Liver (tissue), 8 donors: ENCODE measurements at regions not wholly inside any gene's neighbourhood (a gene's known extent, or its start where the extent isn't known, plus 50 kb on each side); places are given as distances from the start of the nearest gene placed in this dataset.

Experiments used
- DNase-seq: peaks from one replicate; pipeline ENCODE4 v3.0.0-alpha.2; 2017; ENCODE audit warnings: low spot score
- H3K27ac ChIP-seq, 2 donors: one replicate each; pipeline ENCODE4 v1.7.0; 2013; ENCODE audit warnings: inconsistent platforms in 2 of 2, low read length in 2 of 2, control low read depth in 1 of 2, low read depth in 1 of 2, mild to moderate bottlenecking in 1 of 2
- H3K27me3 ChIP-seq, 4 donors: one replicate each; pipeline versions ENCODE4 v1.6.1 to v1.7.0; 2013; ENCODE audit warnings: low read length in 3 of 4, inconsistent platforms in 1 of 4, mild to moderate bottlenecking in 1 of 4, moderate library complexity in 1 of 4; ENCODE audit not compliant: control insufficient read depth in 4 of 4, insufficient read depth in 4 of 4
- H3K36me3 ChIP-seq, 4 donors: one replicate each; pipeline versions ENCODE4 v1.6.1 to v1.7.0; 2013; ENCODE audit warnings: low read length in 3 of 4, mild to moderate bottlenecking in 3 of 4, low read depth in 1 of 4, moderate library complexity in 1 of 4; ENCODE audit not compliant: control insufficient read depth in 4 of 4, insufficient read depth in 3 of 4
- H3K4me1 ChIP-seq, 4 donors: one replicate each; pipeline versions ENCODE4 v1.6.1 to v1.7.0; 2013; ENCODE audit warnings: low read length in 3 of 4, mild to moderate bottlenecking in 3 of 4, moderate library complexity in 1 of 4; ENCODE audit not compliant: control insufficient read depth in 4 of 4, insufficient read depth in 4 of 4
- H3K4me3 ChIP-seq, 3 donors: one replicate each; pipeline versions ENCODE4 v1.6.1 to v1.7.0; 2013; ENCODE audit warnings: low read length in 3 of 3, control low read depth in 1 of 3, low read depth in 1 of 3, mild to moderate bottlenecking in 1 of 3
- H3K9ac ChIP-seq, 2 donors: one replicate each; pipeline ENCODE4 v1.7.0; 2013; ENCODE audit warnings: low read length in 2 of 2, mild to moderate bottlenecking in 2 of 2, moderate library complexity in 2 of 2, control low read depth in 1 of 2, low read depth in 1 of 2
- H3K9me3 ChIP-seq, 4 donors: one replicate each; pipeline versions ENCODE4 v1.6.1 to v1.7.0; 2013; ENCODE audit warnings: low read length in 3 of 4; ENCODE audit not compliant: control insufficient read depth in 4 of 4
- EGR1 ChIP-seq, 2 donors: IDR thresholded peaks; 2 replicates each; pipeline ENCODE4 v1.6.1; 2016 to 2018; ENCODE audit warnings: antibody characterized with exemption in 2 of 2, low read depth in 2 of 2
- FOXA1 ChIP-seq: IDR thresholded peaks from 2 replicates; pipeline ENCODE4 v1.6.1; 2016; ENCODE audit warnings: antibody characterized with exemption
- FOXA2 ChIP-seq: IDR thresholded peaks from 2 replicates; pipeline ENCODE4 v1.6.1; 2016; ENCODE audit warnings: antibody characterized with exemption
- GABPA ChIP-seq, 2 donors: IDR thresholded peaks in 1 of 2; conservative IDR thresholded peaks in 1 of 2; 2 replicates each; pipeline ENCODE4 v1.6.1; 2016; ENCODE audit warnings: antibody characterized with exemption in 2 of 2, mild to moderate bottlenecking in 1 of 2, moderate library complexity in 1 of 2
- HNF4A ChIP-seq, 2 donors: conservative IDR thresholded peaks; 2 replicates each; pipeline ENCODE4 v1.6.1; 2016; ENCODE audit warnings: antibody characterized with exemption in 2 of 2, mild to moderate bottlenecking in 2 of 2
- HNF4G ChIP-seq: IDR thresholded peaks from 2 replicates; pipeline ENCODE4 v1.6.1; 2016; ENCODE audit warnings: antibody characterized with exemption
- JUND ChIP-seq, 2 donors: IDR thresholded peaks; 2 replicates each; pipeline ENCODE4 v1.6.1; 2016; ENCODE audit warnings: antibody characterized with exemption in 2 of 2
- NR2F2 ChIP-seq: IDR thresholded peaks from 2 replicates; pipeline ENCODE4 v1.6.1; 2016; ENCODE audit warnings: antibody characterized with exemption
- RAD21 ChIP-seq, 2 donors: IDR thresholded peaks; 2 replicates each; pipeline ENCODE4 v1.6.1; 2016; ENCODE audit warnings: antibody characterized with exemption in 2 of 2, mild to moderate bottlenecking in 2 of 2
- RXRA ChIP-seq, 2 donors: IDR thresholded peaks; 2 replicates each; pipeline ENCODE4 v1.6.1; 2017 to 2018; ENCODE audit warnings: antibody characterized with exemption in 2 of 2, mild to moderate bottlenecking in 1 of 2
- SP1 ChIP-seq: IDR thresholded peaks from 2 replicates; pipeline ENCODE4 v1.6.1; 2018; ENCODE audit warnings: antibody characterized with exemption, mild to moderate bottlenecking
- TAF1 ChIP-seq: conservative IDR thresholded peaks from 2 replicates; pipeline ENCODE4 v1.6.1; 2016; ENCODE audit warnings: antibody characterized with exemption, mild to moderate bottlenecking
- YY1 ChIP-seq: IDR thresholded peaks from 2 replicates; pipeline ENCODE4 v1.6.1; 2016; ENCODE audit warnings: antibody characterized with exemption, mild to moderate bottlenecking
- WGBS: extraction: QIAGEN DNeasy Blood & Tissue Kit; methylation state at CpG from one replicate; pipeline ENCODE4 v1.1.7; 2013; 5-methylcytosine and 5-hydroxymethylcytosine counted together
- TF ChIP-seq, protein P1 (sequence below): IDR thresholded peaks from 2 replicates; pipeline ENCODE4 v1.6.1; 2016; ENCODE audit warnings: antibody characterized with exemption
- TF ChIP-seq, protein P2 (sequence below): IDR thresholded peaks from 2 replicates; pipeline ENCODE4 v1.6.1; 2016; ENCODE audit warnings: antibody characterized with exemption
- TF ChIP-seq, protein P3 (sequence below): IDR thresholded peaks from 2 replicates; pipeline ENCODE4 v1.6.1; 2016; ENCODE audit warnings: antibody characterized with exemption, mild to moderate bottlenecking
- TF ChIP-seq, protein P4 (sequence below): fragments of 150-350 bp; IDR thresholded peaks from 2 replicates; pipeline ENCODE4 v1.5.1; 2017; ENCODE audit warnings: improper control_type of control experiment, low read depth, low read length; ENCODE audit not compliant: missing input control
- TF ChIP-seq, protein P5 (sequence below): IDR thresholded peaks from 2 replicates; pipeline ENCODE4 v1.6.1; 2016; ENCODE audit warnings: antibody characterized with exemption
- donor health status: healthy.
- donor health status: healthy.
- donor health status: healthy.
- donor health status: healthy.
- donor health status: healthy.

DNA sequence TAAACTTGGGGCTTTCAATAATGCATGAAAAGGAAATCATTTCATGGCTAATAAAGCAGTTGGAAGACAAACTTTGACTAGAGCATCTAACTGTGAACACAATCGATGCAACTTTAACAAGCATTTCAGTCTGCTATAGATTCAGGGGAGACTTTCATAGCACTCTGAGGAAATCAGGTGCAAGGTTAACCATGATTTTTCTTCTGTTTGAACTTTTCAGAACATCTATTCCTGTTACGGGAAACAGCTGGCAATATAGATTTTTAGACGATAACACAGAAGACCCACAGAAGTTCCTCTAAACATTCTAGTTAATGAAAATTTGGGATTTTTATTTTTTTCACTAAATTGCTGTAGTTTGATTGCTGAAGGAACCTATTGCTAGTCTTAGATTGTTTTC lies 177.3 kb downstream of the TRIM33 start:
- Histone ChIP-seq H3K27ac (no peak overlapping the region), H3K27me3 (no peaks in the 10 kb centered on the region), H3K9ac (no peak overlapping the region), H3K36me3 (no peaks in the 10 kb centered on the region), H3K4me3 (no peak overlapping the region), H3K9me3 (no peaks in the 10 kb centered on the region), H3K4me1 (no peaks in the 10 kb centered on the region)
- TF ChIP-seq JUND (IDR thresholded peaks at IDR 0.05) (no peak), FOXA1 (no peak), GABPA (IDR thresholded peaks at IDR 0.05 in 1 of 2, conservative IDR thresholded peaks at IDR 0.05 in 1 of 2) (no peak), RAD21 (IDR thresholded peaks at IDR 0.05) (no peak), SP1 (no peak), NR2F2 (no peak), EGR1 (IDR thresholded peaks at IDR 0.05; ENCODE audit: low read depth in 2 of 2) (no peak), HNF4G (no peak), HNF4A (conservative IDR thresholded peaks at IDR 0.05) (no peak)
- TF ChIP-seq, protein P1, sequence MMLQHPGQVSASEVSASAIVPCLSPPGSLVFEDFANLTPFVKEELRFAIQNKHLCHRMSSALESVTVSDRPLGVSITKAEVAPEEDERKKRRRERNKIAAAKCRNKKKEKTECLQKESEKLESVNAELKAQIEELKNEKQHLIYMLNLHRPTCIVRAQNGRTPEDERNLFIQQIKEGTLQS = no peak
- TF ChIP-seq, protein P2, sequence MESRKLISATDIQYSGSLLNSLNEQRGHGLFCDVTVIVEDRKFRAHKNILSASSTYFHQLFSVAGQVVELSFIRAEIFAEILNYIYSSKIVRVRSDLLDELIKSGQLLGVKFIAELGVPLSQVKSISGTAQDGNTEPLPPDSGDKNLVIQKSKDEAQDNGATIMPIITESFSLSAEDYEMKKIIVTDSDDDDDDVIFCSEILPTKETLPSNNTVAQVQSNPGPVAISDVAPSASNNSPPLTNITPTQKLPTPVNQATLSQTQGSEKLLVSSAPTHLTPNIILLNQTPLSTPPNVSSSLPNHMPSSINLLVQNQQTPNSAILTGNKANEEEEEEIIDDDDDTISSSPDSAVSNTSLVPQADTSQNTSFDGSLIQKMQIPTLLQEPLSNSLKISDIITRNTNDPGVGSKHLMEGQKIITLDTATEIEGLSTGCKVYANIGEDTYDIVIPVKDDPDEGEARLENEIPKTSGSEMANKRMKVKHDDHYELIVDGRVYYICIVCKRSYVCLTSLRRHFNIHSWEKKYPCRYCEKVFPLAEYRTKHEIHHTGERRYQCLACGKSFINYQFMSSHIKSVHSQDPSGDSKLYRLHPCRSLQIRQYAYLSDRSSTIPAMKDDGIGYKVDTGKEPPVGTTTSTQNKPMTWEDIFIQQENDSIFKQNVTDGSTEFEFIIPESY = no peak
- TF ChIP-seq, protein P3, sequence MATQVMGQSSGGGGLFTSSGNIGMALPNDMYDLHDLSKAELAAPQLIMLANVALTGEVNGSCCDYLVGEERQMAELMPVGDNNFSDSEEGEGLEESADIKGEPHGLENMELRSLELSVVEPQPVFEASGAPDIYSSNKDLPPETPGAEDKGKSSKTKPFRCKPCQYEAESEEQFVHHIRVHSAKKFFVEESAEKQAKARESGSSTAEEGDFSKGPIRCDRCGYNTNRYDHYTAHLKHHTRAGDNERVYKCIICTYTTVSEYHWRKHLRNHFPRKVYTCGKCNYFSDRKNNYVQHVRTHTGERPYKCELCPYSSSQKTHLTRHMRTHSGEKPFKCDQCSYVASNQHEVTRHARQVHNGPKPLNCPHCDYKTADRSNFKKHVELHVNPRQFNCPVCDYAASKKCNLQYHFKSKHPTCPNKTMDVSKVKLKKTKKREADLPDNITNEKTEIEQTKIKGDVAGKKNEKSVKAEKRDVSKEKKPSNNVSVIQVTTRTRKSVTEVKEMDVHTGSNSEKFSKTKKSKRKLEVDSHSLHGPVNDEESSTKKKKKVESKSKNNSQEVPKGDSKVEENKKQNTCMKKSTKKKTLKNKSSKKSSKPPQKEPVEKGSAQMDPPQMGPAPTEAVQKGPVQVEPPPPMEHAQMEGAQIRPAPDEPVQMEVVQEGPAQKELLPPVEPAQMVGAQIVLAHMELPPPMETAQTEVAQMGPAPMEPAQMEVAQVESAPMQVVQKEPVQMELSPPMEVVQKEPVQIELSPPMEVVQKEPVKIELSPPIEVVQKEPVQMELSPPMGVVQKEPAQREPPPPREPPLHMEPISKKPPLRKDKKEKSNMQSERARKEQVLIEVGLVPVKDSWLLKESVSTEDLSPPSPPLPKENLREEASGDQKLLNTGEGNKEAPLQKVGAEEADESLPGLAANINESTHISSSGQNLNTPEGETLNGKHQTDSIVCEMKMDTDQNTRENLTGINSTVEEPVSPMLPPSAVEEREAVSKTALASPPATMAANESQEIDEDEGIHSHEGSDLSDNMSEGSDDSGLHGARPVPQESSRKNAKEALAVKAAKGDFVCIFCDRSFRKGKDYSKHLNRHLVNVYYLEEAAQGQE = no peak
- WGBS = 78% methylated on average over 3 of the region's 3 CpGs
- DNase-seq = no peak

DNA sequence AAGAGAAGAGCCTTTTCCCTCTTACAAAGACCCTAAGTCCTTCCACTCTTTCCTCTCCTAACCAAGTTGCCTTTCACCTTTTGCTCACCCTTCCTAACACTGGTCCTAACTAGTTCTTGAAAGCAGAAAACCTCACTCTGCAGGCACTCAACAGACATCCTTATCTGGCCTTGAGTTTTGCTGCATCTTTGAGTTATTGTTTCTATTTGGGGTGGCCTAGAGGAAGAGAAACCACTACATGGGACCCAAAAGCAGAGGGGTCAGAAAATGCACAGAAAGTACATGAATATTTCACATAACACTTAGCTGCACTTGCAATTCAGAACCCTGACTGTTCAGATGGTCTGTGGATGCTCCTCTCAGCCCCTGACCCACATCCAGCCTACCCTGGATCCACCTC lies 178.3 kb upstream of the SYT6 start:
- Histone ChIP-seq H3K4me3 (no peak overlapping the region), H3K36me3 (no peaks in the 10 kb centered on the region), H3K9me3 (peaks cover 0 to under 1% (median 0%) of the 10 kb centered on the region in 4 donors), H3K27me3 (no peaks in the 10 kb centered on the region), H3K27ac (no peak overlapping the region), H3K4me1 (no peaks in the 10 kb centered on the region), H3K9ac (no peak overlapping the region)
- DNase-seq = no peak
- TF ChIP-seq NR2F2 (no peak), FOXA2 (no peak), RXRA (IDR thresholded peaks at IDR 0.05) (no peak), RAD21 (IDR thresholded peaks at IDR 0.05) (no peak), TAF1 (no peak), FOXA1 (no peak), GABPA (IDR thresholded peaks at IDR 0.05 in 1 of 2, conservative IDR thresholded peaks at IDR 0.05 in 1 of 2) (no peak), HNF4G (no peak), YY1 (no peak), SP1 (no peak), HNF4A (conservative IDR thresholded peaks at IDR 0.05) (no peak)
- TF ChIP-seq, protein P4, sequence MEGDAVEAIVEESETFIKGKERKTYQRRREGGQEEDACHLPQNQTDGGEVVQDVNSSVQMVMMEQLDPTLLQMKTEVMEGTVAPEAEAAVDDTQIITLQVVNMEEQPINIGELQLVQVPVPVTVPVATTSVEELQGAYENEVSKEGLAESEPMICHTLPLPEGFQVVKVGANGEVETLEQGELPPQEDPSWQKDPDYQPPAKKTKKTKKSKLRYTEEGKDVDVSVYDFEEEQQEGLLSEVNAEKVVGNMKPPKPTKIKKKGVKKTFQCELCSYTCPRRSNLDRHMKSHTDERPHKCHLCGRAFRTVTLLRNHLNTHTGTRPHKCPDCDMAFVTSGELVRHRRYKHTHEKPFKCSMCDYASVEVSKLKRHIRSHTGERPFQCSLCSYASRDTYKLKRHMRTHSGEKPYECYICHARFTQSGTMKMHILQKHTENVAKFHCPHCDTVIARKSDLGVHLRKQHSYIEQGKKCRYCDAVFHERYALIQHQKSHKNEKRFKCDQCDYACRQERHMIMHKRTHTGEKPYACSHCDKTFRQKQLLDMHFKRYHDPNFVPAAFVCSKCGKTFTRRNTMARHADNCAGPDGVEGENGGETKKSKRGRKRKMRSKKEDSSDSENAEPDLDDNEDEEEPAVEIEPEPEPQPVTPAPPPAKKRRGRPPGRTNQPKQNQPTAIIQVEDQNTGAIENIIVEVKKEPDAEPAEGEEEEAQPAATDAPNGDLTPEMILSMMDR = no peak
- TF ChIP-seq, protein P1 = no peak
- TF ChIP-seq, protein P5, sequence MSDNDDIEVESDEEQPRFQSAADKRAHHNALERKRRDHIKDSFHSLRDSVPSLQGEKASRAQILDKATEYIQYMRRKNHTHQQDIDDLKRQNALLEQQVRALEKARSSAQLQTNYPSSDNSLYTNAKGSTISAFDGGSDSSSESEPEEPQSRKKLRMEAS = no peak
- TF ChIP-seq, protein P2 = no peak
